IgD-negative memory B cell (primary cell): ENCODE measurements at regions not wholly inside any gene's neighbourhood (a gene's known extent, or its start where the extent isn't known, plus 50 kb on each side); places are given as distances from the start of the nearest gene placed in this dataset.

ENCODE experiments used
- H3K27ac Mint-ChIP-seq, 3 donors: one replicate each; pipeline ENCODE4 v1.8.0; 2020 to 2022; ENCODE audit warnings: mild to moderate bottlenecking in 3 of 3, mixed read lengths in 3 of 3, moderate library complexity in 1 of 3
- H3K27me3 Mint-ChIP-seq: one replicate; pipeline ENCODE4 v1.8.0; 2021; ENCODE audit warnings: mixed read lengths
- H3K36me3 Mint-ChIP-seq: one replicate; pipeline ENCODE4 v1.8.0; 2020; ENCODE audit warnings: mild to moderate bottlenecking, mixed read lengths
- H3K4me1 Mint-ChIP-seq, 3 donors: one replicate each; pipeline ENCODE4 v1.8.0; 2020 to 2022; ENCODE audit warnings: mixed read lengths in 3 of 3, mild to moderate bottlenecking in 1 of 3
- H3K4me3 Mint-ChIP-seq, 4 donors: one replicate each; pipeline ENCODE4 v1.8.0; 2020 to 2022; ENCODE audit warnings: mild to moderate bottlenecking in 4 of 4, mixed read lengths in 4 of 4, moderate library complexity in 3 of 4
- H3K9me3 Mint-ChIP-seq, 3 donors: one replicate each; pipeline ENCODE4 v1.8.0; 2020 to 2021; ENCODE audit warnings: mixed read lengths in 3 of 3, mild to moderate bottlenecking in 1 of 3

DNA sequence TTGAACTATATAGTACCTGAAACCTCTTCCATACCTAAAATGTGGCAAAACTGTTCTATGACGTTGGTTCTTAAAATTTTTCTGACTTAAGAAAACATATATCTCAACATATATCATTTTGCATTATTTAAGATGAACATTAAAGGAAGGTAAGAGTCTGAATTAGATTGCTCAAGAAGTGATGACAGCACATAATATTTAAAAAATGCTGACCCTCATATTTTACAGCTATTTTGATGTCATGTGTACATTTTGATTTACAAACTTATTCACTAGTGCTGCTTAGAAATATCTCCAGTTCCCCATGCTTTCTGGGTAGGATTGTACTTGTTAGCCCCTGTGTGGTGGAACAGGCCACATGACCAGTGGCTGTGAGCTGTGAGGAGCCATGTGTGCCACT lies 666.1 kb downstream of the SATB2 start:
- Mint-ChIP-seq H3K27ac (no peak overlapping the region), H3K4me1 (no peaks in the 10 kb centered on the region), H3K9me3 (no peaks in the 10 kb centered on the region), H3K27me3 (no peaks in the 10 kb centered on the region), H3K4me3 (no peak overlapping the region), H3K36me3 (no peaks in the 10 kb centered on the region)

DNA sequence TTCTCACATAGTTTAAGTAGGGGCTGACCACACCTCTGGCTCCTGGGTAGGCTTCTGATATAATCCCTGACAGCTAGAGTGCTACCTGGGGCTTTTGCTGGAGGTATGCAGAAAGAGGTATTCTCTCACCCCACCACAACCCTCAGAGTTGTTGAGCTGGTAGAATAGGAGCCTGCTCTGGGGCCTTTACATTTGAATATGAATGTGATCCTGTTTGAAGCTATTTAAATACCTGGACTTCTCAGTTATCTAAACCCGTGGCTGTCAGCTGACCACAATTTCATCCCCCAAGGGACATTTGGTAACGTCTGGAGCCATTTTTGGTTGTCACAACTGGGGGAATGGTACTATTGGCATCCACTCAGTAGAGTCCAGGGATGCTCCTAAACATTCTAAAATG lies 669.1 kb downstream of the SATB2 start:
- Mint-ChIP-seq H3K36me3 (no peaks in the 10 kb centered on the region), H3K27ac (no peak overlapping the region), H3K9me3 (peaks cover 0 to 10% (median 0%) of the 10 kb centered on the region in 3 donors), H3K27me3 (no peaks in the 10 kb centered on the region), H3K4me1 (no peaks in the 10 kb centered on the region), H3K4me3 (no peak overlapping the region)

DNA sequence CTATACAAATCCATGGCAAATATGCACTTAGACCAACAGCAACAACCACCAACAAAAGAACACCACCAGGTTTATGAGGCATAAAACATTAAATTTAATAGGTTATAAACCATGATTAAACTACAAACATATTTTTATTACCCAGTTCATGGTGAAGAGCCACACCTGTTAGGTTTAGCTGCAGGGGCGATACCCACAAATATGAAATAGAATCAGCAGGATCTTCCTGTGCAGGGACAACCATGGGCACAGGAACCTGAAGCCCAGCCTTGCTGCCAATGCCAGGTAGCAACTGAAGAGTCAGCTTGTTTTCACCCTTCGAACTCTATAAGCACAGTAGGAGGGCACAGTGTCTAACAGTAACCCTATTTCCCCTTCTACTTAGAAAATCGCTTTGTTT lies 675.0 kb downstream of the SATB2 start:
- Mint-ChIP-seq H3K27ac (no peak overlapping the region), H3K36me3 (peaks cover 3% of the 10 kb centered on the region), H3K4me1 (no peaks in the 10 kb centered on the region), H3K4me3 (no peak overlapping the region), H3K9me3 (peaks cover 2 to 10% (median 2%) of the 10 kb centered on the region in 3 donors), H3K27me3 (no peaks in the 10 kb centered on the region)

DNA sequence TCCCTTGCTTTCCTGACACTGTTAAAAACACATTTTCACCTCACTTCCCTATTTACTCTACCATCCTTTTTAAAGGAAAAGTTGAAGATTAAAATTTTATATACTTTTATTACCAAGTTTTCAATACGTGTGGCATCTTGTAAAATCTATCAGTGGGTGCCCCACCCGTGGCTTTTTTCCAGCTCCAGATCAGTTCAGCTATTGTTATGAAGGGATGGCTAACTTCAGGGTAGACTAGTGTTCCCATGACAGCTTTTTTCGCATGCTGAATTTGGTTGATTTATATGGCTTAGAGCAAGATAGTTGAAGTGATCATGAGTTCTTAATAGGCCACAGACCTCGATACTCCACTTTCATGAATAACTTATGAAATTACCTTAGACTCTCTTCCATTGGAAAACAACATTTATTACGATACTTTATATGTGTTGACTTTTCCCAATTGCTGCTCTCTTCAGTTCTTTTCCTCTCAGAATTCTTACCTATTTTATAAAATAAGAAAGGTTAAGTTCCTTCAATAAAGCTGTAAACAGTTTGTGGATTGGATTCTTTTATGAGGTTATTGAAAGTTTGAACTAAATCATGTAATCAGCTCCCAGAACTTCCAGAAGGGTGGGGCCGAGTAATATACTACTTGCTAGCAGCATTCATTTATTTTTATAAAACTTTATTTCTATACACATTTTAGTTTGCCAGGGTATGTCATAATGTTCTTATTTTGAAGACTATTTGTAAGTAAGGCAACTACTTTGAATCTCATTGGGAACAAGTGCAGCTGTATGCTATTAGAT lies 680.9 kb downstream of the SATB2 start:
- Mint-ChIP-seq H3K4me3 (no peak overlapping the region), H3K27me3 (no peaks in the 10 kb centered on the region), H3K9me3 (peaks cover 0 to 2% (median 0%) of the 10 kb centered on the region in 3 donors)

DNA sequence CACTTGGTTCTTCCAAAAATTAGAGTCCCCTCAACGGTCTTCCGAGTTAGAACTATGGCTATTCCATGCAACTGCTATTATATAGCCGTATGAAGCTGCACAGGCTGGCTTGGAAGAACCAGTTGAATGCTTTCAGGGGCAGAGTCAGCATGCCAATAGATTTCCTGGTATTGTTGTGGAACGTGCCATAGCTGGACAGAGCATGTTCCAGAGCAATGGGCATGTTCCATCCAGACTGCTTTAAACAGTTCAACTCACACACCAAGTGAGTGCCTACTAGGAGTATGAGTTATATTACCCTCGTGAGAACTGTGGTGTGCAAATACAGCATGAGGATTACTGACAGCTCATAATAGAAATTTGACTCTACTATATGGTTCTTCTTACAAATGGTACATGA lies 682.0 kb downstream of the SATB2 start:
- H3K9me3 Mint-ChIP-seq = no peaks in the 10 kb centered on the region
- no peak overlapping the region for H3K4me3 Mint-ChIP-seq
- H3K36me3 Mint-ChIP-seq = no peaks in the 10 kb centered on the region
- peaks cover 0 to 2% (median 0%) of the 10 kb centered on the region in 3 donors for H3K4me1 Mint-ChIP-seq
- H3K27me3 Mint-ChIP-seq = no peaks in the 10 kb centered on the region
- H3K27ac Mint-ChIP-seq = no peak overlapping the region

More for the DNA sequence above, 680.9 kb downstream of the SATB2 start:
- Mint-ChIP-seq H3K27ac (no peak overlapping the region), H3K36me3 (peaks cover 3% of the 10 kb centered on the region), H3K4me1 (peaks cover 0 to 2% (median 0%) of the 10 kb centered on the region in 3 donors)

DNA sequence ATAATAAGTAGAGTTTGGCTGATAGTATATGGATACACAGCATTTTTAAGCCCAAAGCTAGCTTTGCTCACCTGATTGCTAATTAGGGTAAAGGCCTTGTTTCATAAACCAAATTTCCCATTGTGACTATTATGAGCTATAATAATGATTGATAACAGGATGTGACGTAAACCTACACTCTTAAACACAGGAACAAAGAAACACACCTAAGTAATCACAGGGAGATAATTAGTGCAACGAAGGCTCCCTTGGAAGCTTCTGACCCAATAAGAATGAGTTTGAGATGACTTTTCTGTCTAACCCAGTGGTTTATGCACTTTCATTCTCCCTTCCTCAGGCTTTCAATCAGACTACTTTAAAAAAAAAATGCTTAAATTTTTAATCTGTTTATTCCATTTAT lies 683.2 kb downstream of the SATB2 start:
- no peaks in the 10 kb centered on the region for H3K9me3 Mint-ChIP-seq
- H3K27ac Mint-ChIP-seq = no peak overlapping the region
- H3K4me1 Mint-ChIP-seq = peaks cover 0 to 2% (median 0%) of the 10 kb centered on the region in 3 donors
- no peaks in the 10 kb centered on the region for H3K36me3 Mint-ChIP-seq
- no peaks in the 10 kb centered on the region for H3K27me3 Mint-ChIP-seq
- no peak overlapping the region for H3K4me3 Mint-ChIP-seq

DNA sequence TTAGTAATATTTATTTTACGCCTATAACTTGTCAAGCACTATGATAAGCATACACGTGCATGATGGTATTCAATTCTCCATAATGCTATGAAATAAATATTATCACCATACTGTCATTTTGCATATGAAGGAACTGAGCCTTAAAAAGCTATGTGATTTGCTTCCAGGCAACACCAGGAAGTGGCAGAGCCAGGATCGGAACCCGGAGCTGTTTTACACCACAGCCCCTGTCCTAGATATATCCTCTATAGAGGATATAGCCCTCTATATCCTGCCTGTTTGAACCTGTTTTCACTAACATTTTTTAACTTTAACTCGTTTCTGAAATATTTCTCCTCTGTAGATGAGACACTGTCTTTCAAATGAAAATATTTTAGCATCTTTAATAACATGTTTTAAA lies 690.0 kb downstream of the SATB2 start:
- H3K27me3 Mint-ChIP-seq = no peaks in the 10 kb centered on the region
- H3K27ac Mint-ChIP-seq = no peak overlapping the region
- H3K9me3 Mint-ChIP-seq = no peaks in the 10 kb centered on the region
- no peak overlapping the region for H3K4me3 Mint-ChIP-seq
- H3K4me1 Mint-ChIP-seq = no peaks in the 10 kb centered on the region
- H3K36me3 Mint-ChIP-seq = no peaks in the 10 kb centered on the region

DNA sequence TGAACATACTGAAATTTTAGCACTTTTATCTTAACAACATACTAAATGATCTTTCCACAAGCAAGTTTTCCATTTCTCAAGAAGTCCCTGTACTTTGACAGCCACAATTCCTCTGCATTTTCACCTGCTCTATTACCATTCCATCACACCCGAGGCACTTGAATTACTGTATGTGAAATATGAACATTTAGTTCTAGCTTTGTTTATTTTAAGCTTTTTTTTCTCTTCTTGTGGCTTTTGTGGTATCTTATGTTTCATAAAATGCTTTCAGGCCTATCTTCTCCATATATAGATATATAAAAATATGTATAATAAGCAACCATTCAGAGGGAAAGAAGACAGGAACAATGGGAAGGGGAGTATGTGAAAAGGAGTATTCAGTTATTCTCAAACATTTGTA lies 693.9 kb downstream of the SATB2 start:
- H3K36me3 Mint-ChIP-seq = no peaks in the 10 kb centered on the region
- H3K9me3 Mint-ChIP-seq = no peaks in the 10 kb centered on the region
- no peaks in the 10 kb centered on the region for H3K27me3 Mint-ChIP-seq
- no peaks in the 10 kb centered on the region for H3K4me1 Mint-ChIP-seq
- no peak overlapping the region for H3K27ac Mint-ChIP-seq
- no peak overlapping the region for H3K4me3 Mint-ChIP-seq

DNA sequence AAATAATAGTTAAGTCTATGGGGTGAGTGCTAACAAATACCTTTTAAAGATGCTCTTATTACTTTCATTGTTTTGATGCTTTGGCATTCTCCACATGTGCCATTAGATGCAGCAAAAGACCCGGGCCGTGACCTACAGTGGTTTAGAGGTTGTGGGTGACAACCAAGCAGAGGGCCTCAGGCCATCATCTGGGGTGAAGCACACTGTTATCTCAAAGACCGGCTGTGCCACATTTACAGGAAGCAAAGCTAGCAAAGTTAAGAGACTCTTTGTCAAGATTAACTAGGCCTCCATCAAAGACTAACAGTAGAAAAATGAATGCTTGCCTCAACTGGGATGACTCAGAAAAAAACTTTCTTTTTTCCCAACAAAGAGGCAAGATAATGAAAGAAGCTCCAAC lies 695.3 kb downstream of the SATB2 start:
- H3K36me3 Mint-ChIP-seq = no peaks in the 10 kb centered on the region
- no peak overlapping the region for H3K27ac Mint-ChIP-seq
- no peaks in the 10 kb centered on the region for H3K4me1 Mint-ChIP-seq
- H3K9me3 Mint-ChIP-seq = no peaks in the 10 kb centered on the region
- H3K27me3 Mint-ChIP-seq = no peaks in the 10 kb centered on the region
- no peak overlapping the region for H3K4me3 Mint-ChIP-seq

DNA sequence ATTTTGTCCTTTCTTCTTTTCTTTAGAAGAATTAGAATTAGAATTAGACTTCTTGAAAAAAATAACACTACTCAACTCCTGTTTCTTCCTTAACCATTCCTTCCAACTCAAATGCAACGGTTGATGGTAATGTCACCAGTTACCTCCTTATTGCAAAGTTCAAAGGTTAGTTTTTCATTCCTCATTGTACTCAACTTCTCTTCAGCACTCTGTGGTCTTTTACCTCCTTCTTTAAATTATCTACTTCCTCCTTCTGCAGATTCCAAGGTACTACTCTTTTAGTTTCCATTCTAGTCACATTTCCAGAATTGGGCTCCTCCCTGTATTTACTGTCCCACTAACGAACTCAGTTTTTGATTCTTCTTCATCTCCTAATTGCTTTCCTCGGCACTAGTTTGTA lies 700.7 kb downstream of the SATB2 start:
- no peaks in the 10 kb centered on the region for H3K4me1 Mint-ChIP-seq
- H3K36me3 Mint-ChIP-seq = no peaks in the 10 kb centered on the region
- no peaks in the 10 kb centered on the region for H3K27me3 Mint-ChIP-seq
- peaks cover 2 to 4% (median 2%) of the 10 kb centered on the region in 3 donors for H3K9me3 Mint-ChIP-seq
- H3K27ac Mint-ChIP-seq = no peak overlapping the region
- H3K4me3 Mint-ChIP-seq = no peak overlapping the region

DNA sequence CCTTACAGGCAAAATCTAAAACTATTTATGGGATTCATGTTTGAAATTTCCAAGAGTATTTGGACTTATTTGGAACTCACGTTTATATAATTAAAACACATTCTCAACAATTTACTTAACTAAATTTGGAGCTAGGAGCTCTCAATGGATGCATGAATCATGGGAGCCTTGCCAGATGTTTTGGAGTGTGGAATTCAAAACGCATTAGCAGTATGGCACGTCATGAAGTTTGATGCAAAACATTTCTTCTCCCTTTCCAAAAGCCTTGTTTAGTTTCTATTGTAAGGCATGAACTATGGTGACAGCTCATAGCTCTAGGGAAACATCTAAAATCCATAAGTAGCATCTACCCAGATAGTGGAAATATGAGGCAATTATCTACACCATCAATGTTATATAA lies 701.6 kb downstream of the SATB2 start:
- peaks cover 2 to 4% (median 2%) of the 10 kb centered on the region in 3 donors for H3K9me3 Mint-ChIP-seq
- H3K4me3 Mint-ChIP-seq = no peak overlapping the region
- no peak overlapping the region for H3K27ac Mint-ChIP-seq
- no peaks in the 10 kb centered on the region for H3K36me3 Mint-ChIP-seq
- H3K27me3 Mint-ChIP-seq = no peaks in the 10 kb centered on the region
- H3K4me1 Mint-ChIP-seq = no peaks in the 10 kb centered on the region

DNA sequence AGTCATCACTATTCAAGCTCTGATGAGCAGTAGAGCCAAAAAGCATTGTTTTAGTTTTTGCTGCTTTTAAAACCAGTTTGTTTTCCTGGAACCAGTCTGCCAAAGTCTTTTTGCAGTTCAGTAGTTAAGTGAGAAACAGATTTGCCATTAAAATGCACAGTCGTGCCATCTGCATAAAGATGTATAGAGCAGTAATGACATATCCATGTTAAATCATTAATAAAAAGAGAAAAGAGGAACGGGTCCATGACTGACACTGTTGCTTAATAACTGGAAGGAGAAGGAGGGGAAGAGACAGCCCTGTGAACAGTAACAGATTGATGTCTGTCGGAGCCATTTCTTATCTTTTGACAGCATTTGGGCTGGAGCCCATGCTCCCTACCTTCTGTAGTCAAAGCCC lies 704.6 kb downstream of the SATB2 start:
- Mint-ChIP-seq H3K4me1 (no peaks in the 10 kb centered on the region), H3K4me3 (no peak overlapping the region), H3K36me3 (no peaks in the 10 kb centered on the region), H3K9me3 (peaks cover 2 to 4% (median 2%) of the 10 kb centered on the region in 3 donors), H3K27me3 (no peaks in the 10 kb centered on the region), H3K27ac (no peak overlapping the region)

DNA sequence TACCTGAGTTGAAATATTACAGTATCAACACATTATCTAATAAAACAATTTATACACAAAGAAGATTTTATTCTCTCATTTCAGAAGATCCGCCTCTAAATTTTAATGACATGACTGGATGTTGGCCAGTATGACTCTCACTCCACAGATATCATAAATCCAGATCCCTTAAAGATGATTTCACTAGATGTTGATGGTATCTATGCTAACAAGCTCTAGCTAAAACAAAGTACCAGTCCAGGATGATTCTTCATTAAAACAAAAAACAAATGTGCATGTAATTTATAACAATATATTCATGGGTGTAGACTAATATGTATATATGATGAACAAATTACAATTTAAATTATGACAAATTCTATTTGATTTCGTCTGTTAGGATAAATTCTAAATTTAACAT lies 708.4 kb downstream of the SATB2 start:
- Mint-ChIP-seq H3K27me3 (no peaks in the 10 kb centered on the region), H3K4me3 (no peak overlapping the region), H3K4me1 (no peaks in the 10 kb centered on the region), H3K9me3 (peaks cover 0 to 2% (median 0%) of the 10 kb centered on the region in 3 donors), H3K36me3 (no peaks in the 10 kb centered on the region), H3K27ac (no peak overlapping the region)

DNA sequence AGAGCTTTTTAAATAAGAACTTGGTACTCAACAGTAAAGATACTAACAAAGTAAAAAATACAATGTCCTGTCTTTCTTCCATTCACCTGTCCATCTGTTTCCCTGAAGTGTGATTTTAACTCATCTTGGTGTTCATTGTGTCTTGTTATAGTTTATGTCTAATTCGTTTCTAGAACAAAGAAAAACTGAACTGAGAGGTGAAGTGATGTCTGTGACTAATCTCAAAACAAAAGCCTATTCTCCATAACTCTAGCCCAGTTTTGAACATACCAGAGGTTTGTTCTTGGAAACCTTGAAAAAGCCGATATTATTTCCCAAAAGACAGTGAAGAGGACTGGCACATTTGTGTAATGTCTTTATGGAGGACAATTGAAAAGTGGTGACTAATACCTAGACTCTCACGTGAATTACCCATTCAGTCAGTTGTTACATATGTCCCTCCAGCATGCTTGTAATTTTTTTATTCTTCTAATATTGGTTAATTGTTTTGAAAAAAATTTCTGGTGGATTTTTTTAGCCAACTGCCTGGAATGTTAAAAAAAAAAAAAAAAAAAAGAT lies 725.8 kb downstream of the SATB2 start:
- no peaks in the 10 kb centered on the region for H3K27me3 Mint-ChIP-seq

DNA sequence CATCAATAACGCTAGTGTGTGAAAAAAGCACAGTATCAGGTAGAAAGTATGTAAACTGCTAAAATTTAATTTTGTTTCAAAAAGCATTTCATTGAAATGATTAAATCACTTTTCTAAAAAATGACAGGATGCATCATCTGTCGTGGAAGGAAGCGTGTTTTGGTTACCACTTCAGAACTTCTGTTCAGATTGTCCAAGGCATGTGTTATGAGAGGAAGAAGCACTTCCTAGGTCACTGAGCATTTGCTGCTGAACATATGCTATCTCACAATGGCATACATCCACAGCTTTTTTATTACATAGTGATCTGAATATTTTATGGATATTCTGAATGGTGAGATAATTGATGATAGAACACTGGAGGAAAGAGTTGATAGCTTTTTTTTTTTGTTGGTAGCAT lies 737.5 kb downstream of the SATB2 start:
- no peaks in the 10 kb centered on the region for H3K4me1 Mint-ChIP-seq
- no peaks in the 10 kb centered on the region for H3K27me3 Mint-ChIP-seq
- H3K4me3 Mint-ChIP-seq = no peak overlapping the region
- no peak overlapping the region for H3K27ac Mint-ChIP-seq
- no peaks in the 10 kb centered on the region for H3K36me3 Mint-ChIP-seq
- H3K9me3 Mint-ChIP-seq = peaks cover 0 to 2% (median 0%) of the 10 kb centered on the region in 3 donors

More for the DNA sequence above, 725.8 kb downstream of the SATB2 start:
- no peak overlapping the region for H3K4me3 Mint-ChIP-seq
- no peak overlapping the region for H3K27ac Mint-ChIP-seq
- H3K9me3 Mint-ChIP-seq = peaks cover 0 to 5% (median 3%) of the 10 kb centered on the region in 3 donors
- H3K4me1 Mint-ChIP-seq = no peaks in the 10 kb centered on the region
- no peaks in the 10 kb centered on the region for H3K36me3 Mint-ChIP-seq

DNA sequence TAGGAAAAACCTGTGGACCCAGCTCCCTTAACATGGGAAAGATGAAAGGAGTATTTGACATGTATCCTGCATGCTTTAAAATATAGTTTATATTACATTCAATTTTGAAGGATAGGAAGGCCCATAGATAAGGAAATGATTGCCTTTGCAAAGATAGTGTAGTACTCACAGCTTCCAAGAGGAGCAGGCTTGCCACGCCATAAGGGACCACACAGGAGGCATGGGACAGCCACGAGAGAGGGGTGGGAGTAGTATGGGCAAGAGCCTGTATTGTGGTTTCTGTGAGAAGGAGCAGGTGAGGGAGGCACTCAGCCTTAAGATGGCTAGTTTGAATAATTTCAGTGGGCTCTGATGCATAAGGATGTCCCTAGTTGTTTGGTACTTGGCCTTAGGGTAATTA lies 740.3 kb downstream of the SATB2 start:
- Mint-ChIP-seq H3K27me3 (no peaks in the 10 kb centered on the region), H3K27ac (no peak overlapping the region), H3K4me1 (no peaks in the 10 kb centered on the region), H3K9me3 (no peaks in the 10 kb centered on the region), H3K36me3 (no peaks in the 10 kb centered on the region), H3K4me3 (no peak overlapping the region)
